GM18868 (cell line): ENCODE measurements at regions not wholly inside any gene's neighbourhood (a gene's known extent, or its start where the extent isn't known, plus 50 kb on each side); places are given as distances from the start of the nearest gene placed in this dataset.

Experiments
- ATAC-seq: cut with Tn5 transposase; IDR thresholded peaks from one replicate; pipeline ENCODE4 v1.9.1; 2021; ENCODE audit warnings: mild to moderate bottlenecking, moderate library complexity; ENCODE audit not compliant: unreplicated experiment

GRCh38 chr13:105135852-105136615, 1399.4 kb downstream of the EFNB2 start:
- ATAC-seq = no peak

- ATAC-seq = no peak
Measured at GRCh38 chr13:105127732-105128131, 1407.7 kb downstream of the EFNB2 start.

- ATAC-seq = no peak
Measured at GRCh38 chr13:105121221-105121620, 1414.2 kb downstream of the EFNB2 start.

GRCh38 chr13:105118426-105118985, 1417.0 kb downstream of the EFNB2 start:
- ATAC-seq = no peak

- ATAC-seq = no peak
Measured at GRCh38 chr13:105116966-105117365, 1418.5 kb downstream of the EFNB2 start.

- ATAC-seq = no peak
Measured at GRCh38 chr13:105112561-105112960, 1422.9 kb downstream of the EFNB2 start.

GRCh38 chr13:105107781-105108180, 1427.7 kb downstream of the EFNB2 start:
- ATAC-seq = no peak

- ATAC-seq = no peak
Measured at GRCh38 chr13:105105471-105105870, 1430.0 kb downstream of the EFNB2 start.

GRCh38 chr13:105097521-105097920, 1437.9 kb downstream of the EFNB2 start:
- ATAC-seq = no peak

GRCh38 chr13:105089858-105090643, 1445.4 kb downstream of the EFNB2 start:
- ATAC-seq = no peak

- ATAC-seq = no peak
Measured at GRCh38 chr13:105087945-105088344, 1447.5 kb downstream of the EFNB2 start.

- no peak for ATAC-seq
Measured at GRCh38 chr13:105084931-105085330, 1450.5 kb downstream of the EFNB2 start.

- ATAC-seq = no peak
Measured at GRCh38 chr13:105083992-105084391, 1451.5 kb downstream of the EFNB2 start.

GRCh38 chr13:105074755-105075154, 1460.7 kb downstream of the EFNB2 start:
- ATAC-seq = no peak

GRCh38 chr13:105073041-105073440, 1462.4 kb downstream of the EFNB2 start:
- ATAC-seq = no peak

GRCh38 chr13:105070452-105070851, 1465.0 kb downstream of the EFNB2 start:
- ATAC-seq = peak; percentile 21

GRCh38 chr13:105069106-105069505, 1466.4 kb downstream of the EFNB2 start:
- no peak for ATAC-seq

GRCh38 chr13:105063676-105064075, 1471.8 kb downstream of the EFNB2 start:
- no peak for ATAC-seq

GRCh38 chr13:105059786-105060185, 1475.7 kb downstream of the EFNB2 start:
- ATAC-seq = no peak

GRCh38 chr13:105058517-105058916, 1476.9 kb downstream of the EFNB2 start:
- no peak for ATAC-seq

- no peak for ATAC-seq
Measured at GRCh38 chr13:105052711-105053110, 1482.8 kb downstream of the EFNB2 start.

- no peak for ATAC-seq
Measured at GRCh38 chr13:105050686-105051085, 1484.8 kb downstream of the EFNB2 start.
